NCI-H510A (cell line): ENCODE measurements at regions not wholly inside any gene's neighbourhood (a gene's known extent, or its start where the extent isn't known, plus 50 kb on each side); places are given as distances from the start of the nearest gene placed in this dataset.

ENCODE experiments used
- DNase-seq: peaks from one replicate; lab custom pipeline; 2025; lab: John Stamatoyannopoulos, UW

DNA sequence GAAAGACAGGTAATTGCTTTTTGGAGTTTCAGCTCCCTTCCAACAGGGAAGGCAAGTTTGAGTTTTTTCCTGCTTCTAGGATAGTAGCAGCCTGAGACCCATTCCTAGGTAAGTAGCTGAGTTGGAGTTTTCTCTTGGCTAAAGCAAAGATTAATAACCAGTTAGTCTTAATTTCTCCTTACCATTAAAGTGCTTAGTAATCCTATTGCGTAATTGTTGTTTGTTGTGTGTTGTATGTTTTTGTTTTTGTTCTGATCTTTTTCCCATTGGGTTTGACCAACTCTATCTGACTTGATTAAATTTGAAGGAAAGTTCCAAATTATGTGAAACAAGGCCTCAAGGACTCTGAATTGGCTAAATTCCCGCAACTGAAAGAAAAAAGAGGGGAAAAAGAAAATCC, 83.5 kb downstream of the TBX22 start:
- DNase-seq: no peak

GRCh38 chrX:80120335-80120734, 105.8 kb downstream of the TBX22 start:
- no peak for DNase-seq

DNA sequence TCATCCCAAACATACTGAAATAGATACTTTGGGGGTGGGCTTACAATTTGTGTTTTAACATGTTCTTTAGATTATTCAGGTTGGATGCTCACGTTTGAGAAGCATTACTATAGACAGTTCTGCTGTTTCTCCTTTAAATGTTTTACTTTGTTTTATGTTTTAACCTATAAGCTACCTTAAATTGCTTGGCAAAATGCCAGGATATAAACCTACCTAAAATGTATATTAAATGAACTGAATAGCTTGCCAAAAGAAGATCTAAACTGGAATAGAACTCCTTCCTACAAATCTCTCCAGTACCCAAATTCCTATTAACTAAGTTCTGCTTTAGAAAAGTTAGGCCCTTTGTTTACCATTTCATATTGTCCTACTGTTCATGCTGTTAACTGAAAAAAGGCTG, 124.4 kb downstream of the TBX22 start:
- no peak for DNase-seq

- no peak for DNase-seq
Measured at GRCh38 chrX:80139564-80139963, 125.0 kb downstream of the TBX22 start.

DNA sequence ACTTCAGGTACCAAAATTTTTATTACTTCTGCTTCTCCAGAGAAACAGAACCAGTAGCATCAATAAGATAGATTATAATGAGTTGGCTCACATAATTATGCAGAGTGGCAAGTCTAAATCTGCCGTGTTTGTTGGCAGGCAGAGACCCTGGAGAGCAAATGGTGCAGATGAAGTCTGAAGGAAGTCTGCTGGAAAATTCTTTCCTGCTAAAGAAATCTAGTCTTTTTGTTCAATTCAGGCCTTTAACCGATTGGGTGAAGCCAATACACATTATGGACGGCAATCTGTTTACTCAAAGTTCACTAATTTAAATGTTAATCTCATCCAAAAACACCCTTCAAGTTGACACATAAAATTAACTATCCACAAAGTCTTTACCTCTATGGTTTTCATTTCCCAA, 156.0 kb downstream of the TBX22 start:
- no peak for DNase-seq

GRCh38 chrX:80173261-80173660, 158.7 kb downstream of the TBX22 start:
- no peak for DNase-seq

DNA sequence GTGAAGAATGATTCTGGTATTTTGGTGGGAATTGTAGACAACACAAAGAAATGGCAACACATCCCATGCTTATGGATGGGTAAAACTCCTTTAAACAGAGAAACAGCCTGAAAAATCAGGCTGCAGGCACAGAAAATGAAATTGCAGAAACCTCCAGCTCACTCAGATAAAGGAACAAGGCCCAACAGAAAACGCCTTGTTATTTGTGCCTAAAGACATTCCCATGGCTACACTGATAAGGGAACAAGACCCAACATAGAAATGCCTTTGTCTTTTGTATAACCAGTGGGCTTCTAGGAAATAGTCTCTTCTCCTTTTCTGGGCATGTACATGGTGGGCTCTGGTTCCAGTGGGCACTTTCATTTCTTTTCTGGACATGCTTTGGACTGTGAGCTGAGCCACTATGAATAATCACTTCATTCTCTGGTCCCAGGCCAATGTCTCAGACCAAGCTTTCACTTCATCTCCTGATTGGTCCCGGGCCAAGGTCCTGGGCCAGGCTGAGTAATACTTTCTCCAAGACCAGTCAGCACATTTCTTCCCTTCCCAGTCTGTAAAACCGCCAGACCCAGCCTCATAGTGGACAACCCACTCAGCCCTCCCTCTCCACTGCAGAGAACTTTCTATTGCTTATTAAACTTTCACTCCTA, 160.5 kb downstream of the TBX22 start:
- DNase-seq: no peak

DNA sequence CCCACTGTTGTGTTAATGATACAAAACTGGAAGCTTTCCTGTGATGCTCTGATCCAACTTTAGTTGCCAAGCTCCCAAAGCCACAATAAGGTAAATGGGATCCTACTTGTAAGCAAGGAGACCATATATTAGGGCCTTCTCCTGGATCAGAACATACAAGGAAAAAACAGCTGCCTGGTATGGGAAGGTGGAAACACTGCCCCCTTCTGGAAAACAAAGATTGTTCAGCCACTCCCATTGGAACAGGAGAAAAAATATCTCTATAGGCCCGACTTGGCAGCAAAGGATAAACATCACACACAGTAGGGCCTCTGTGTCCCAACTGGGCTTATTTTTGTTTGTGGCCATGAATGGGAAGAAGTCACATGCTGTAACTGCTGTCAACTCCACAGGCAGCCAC, 166.5 kb downstream of the TBX22 start:
- no peak for DNase-seq

- no peak for DNase-seq
Measured at GRCh38 chrX:80184854-80185253, 170.3 kb downstream of the TBX22 start.

GRCh38 chrX:80206647-80207046, 192.1 kb downstream of the TBX22 start:
- DNase-seq: no peak

- no peak for DNase-seq
Measured at GRCh38 chrX:80207327-80207726, 192.8 kb downstream of the TBX22 start.

GRCh38 chrX:80216086-80216485, 201.5 kb downstream of the TBX22 start:
- DNase-seq: no peak

- DNase-seq: no peak
Measured at GRCh38 chrX:80223982-80224579, 196.2 kb upstream of the TENT5D start.

DNA sequence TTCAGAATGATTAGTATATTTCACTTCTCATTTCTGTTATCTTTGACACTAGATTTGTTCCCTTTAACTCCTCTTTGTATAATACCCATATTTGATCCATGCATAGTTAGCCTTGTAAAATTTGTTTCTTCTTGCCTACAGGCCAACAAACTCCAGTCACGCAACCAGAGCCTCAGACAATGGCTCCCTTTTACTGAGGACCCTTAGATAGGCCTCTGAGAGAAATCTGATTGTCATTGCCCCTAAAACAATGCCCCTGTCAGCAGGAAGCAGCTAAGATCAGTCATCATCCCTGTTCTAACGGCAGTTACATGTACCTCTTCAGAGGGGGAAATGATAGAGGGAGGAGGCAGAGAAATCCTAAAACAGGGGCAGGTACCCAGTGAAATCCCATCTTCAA, 190.6 kb upstream of the TENT5D start:
- DNase-seq: no peak

GRCh38 chrX:80237072-80237471, 183.2 kb upstream of the TENT5D start:
- DNase-seq: no peak

DNA sequence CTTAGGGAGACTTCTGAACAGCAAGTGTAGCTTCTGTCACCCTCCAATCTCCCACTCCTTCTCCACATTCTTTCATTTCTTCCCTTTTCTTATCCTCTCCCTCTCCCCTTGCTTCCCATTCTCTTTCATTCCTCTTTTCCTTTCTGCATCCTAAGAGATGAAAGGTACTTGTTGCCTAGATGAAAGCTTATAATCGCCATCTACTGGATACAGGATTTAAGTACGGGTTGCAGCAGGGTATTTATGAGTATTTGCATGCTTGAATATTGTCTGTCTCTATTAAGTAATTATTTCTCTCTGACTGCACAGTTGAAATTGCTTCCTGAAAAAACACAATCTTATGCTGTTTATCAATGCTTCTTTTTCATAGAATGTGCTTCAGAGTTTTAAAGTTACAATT, 174.0 kb upstream of the TENT5D start:
- no peak for DNase-seq

DNA sequence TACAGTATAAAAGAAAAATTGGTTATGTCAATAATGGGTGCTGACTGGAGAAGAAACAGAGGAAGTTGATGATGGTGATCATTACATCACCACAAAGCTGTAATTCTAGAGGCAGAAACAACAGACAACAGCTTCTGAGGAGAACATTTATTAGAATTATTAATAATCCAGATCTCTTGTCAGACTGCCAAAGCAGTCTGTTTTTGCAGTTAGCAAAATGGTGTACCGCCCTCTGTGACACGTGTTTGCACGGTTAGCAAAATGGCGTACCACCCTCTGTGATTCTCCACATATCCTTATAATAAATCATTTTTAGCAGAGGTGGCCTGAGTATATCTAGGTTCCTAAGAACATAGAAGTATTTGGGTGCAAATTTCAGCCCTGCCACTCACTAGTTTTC, 154.0 kb upstream of the TENT5D start:
- DNase-seq: no peak

DNA sequence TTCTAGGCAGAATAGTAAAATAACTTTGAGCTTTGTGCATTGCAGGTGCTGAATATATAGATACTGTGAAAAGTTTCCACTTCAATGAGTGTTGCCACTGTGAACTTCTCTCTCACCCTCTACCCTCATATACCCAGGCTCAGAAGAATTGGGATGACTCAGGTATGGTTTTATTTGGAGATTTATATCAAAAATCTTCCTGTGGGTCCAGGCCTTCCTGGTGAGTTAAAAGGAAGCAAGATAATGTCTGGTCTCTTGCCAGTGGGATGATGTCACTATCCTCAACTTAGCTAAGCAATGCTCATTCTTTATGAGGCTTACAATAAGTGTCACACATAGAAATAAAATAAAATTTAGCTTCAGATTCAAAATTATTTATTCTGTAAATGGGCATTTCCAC, 153.3 kb upstream of the TENT5D start:
- DNase-seq: no peak

GRCh38 chrX:80267790-80268189, 152.5 kb upstream of the TENT5D start:
- no peak for DNase-seq

GRCh38 chrX:80282535-80282934, 137.7 kb upstream of the TENT5D start:
- DNase-seq: no peak

GRCh38 chrX:80285131-80285773, 135.0 kb upstream of the TENT5D start:
- DNase-seq: peak; percentile 11

GRCh38 chrX:80290834-80291233, 129.4 kb upstream of the TENT5D start:
- DNase-seq: no peak

GRCh38 chrX:80293354-80293753, 126.9 kb upstream of the TENT5D start:
- no peak for DNase-seq

DNA sequence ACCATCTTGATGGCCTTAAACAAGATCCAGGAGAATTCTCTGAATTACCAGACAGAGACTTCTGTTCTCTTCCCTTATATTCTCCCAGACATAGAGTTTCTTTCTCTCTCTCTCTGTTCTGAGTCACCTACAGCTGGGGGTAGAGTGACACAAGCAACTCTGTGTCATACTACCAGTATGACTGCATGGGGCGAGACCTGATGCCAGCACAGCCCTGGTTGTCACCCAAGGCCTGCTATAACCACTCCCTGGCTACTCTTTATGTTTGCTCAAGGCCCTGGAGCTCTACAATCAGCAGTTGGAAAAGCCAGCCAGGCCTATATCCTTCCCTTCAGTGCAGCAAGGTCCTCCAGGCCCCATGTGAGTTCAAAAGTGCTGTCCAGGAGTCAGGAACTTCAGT, 114.2 kb upstream of the TENT5D start:
- DNase-seq: no peak
